Gastrocnemius medialis (tissue), 4 donors: ENCODE measurements at regions not wholly inside any gene's neighbourhood (a gene's known extent, or its start where the extent isn't known, plus 50 kb on each side); places are given as distances from the start of the nearest gene placed in this dataset.
"Not testable (repeated sequence)": the region's sequence is repeated elsewhere in the genome, so short reads cannot be mapped to it uniquely, and the experiment has no call there.

Experiments
- ATAC-seq, 2 donors: fragments of 150-250 bp; one replicate each; pipeline ENCODE4 v1.9.1; 2016
- DNase-seq, 2 donors: peaks; one replicate each; pipeline ENCODE4 v3.0.0-alpha.2; 2019
- H3K27ac ChIP-seq, 4 donors: fragments of 200-600 bp; sonication (generic); 1 replicate in 1 of 4; 2 replicates in 3 of 4; pipeline ENCODE4 v1.5.1; 2016 to 2018; ENCODE audit warnings: mild to moderate bottlenecking in 2 of 4, moderate library complexity in 1 of 4
- H3K27me3 ChIP-seq, 3 donors: fragments of 200-600 bp; sonication (generic) in 2 of 3; 1 replicate in 1 of 3; 2 replicates in 2 of 3; pipeline versions ENCODE4 v1.5.1 to v1.6.0; 2016 to 2019; ENCODE audit warnings: mild to moderate bottlenecking in 1 of 3, moderate library complexity in 1 of 3
- H3K36me3 ChIP-seq, 2 donors: fragments of 200-600 bp; sonication (generic) in 1 of 2; one replicate each; pipeline ENCODE4 v1.5.1; 2017 to 2018
- H3K4me1 ChIP-seq, 2 donors: fragments of 200-600 bp; sonication (generic) in 1 of 2; one replicate each; pipeline ENCODE4 v1.5.1; 2016 to 2017; ENCODE audit warnings: mild to moderate bottlenecking in 2 of 2
- H3K4me3 ChIP-seq, 4 donors: fragments of 200-600 bp; sonication (generic) in 3 of 4; 1 replicate in 1 of 4; 2 replicates in 3 of 4; pipeline ENCODE4 v1.5.1; 2016 to 2019; ENCODE audit warnings: mild to moderate bottlenecking in 2 of 4
- H3K9me3 ChIP-seq, 3 donors: fragments of 200-600 bp; sonication (generic) in 2 of 3; 1 replicate in 1 of 3; 2 replicates in 2 of 3; pipeline ENCODE4 v1.5.1; 2016 to 2019
- CTCF ChIP-seq, 5 experiments: fragments of 450-650 bp in 3 of 5; fragments of 200-600 bp in 2 of 5; sonication (generic) in 2 of 5; IDR thresholded peaks in 4 of 5; conservative IDR thresholded peaks in 1 of 5; 1 replicate in 4 of 5; 2 replicates in 1 of 5; pipeline ENCODE4 v1.5.1; 2016 to 2019; ENCODE audit warnings: antibody characterized with exemption in 5 of 5, mild to moderate bottlenecking in 3 of 5, moderate library complexity in 3 of 5
- POLR2A ChIP-seq, 2 donors: fragments of 450-650 bp; IDR thresholded peaks; one replicate each; pipeline ENCODE4 v1.6.1; 2017; ENCODE audit warnings: antibody characterized with exemption in 2 of 2, mild to moderate bottlenecking in 2 of 2, moderate library complexity in 2 of 2
- in situ Hi-C, 4 donors: fragments of 200-750 bp; cut with MboI; loops; one replicate each; pipeline versions ENCODE4 v1.15.0 to v1.8.0; 2017; ENCODE audit warnings: low sequenced_read_pairs in 4 of 4
- intact Hi-C: fragments of 100-400 bp; cut with DNase I; formaldehyde crosslinking; loops from one replicate; pipeline ENCODE4 v1.15.1; 2023; ENCODE audit warnings: low total_unique reads

GRCh38 chr15:95763426-95763825 is 567.1 kb upstream of the NR2F2 start:
- peaks cover 0 to 5% of the 10 kb centered on the region in 2 donors for H3K4me1 ChIP-seq
- in situ Hi-C loops (no loop called here), intact Hi-C loops (no loop called here)
- DNase-seq (no peak), ATAC-seq (no peak)
- no peaks in the 10 kb centered on the region for H3K9me3 ChIP-seq
- H3K27me3 ChIP-seq, result no peaks in the 10 kb centered on the region
- H3K36me3 ChIP-seq, result no peaks in the 10 kb centered on the region
- TF ChIP-seq POLR2A (IDR thresholded peaks at IDR 0.05) (no peak), CTCF (IDR thresholded peaks at IDR 0.05 in 4 of 5, conservative IDR thresholded peaks at IDR 0.05 in 1 of 5) (no peak)
- no peak overlapping the region for H3K4me3 ChIP-seq
- H3K27ac ChIP-seq, result no peak overlapping the region

- no peak for TF ChIP-seq CTCF (IDR thresholded peaks at IDR 0.05 in 4 of 5, conservative IDR thresholded peaks at IDR 0.05 in 1 of 5)
- in situ Hi-C loops, result no loop called here
- H3K36me3 ChIP-seq, result no peaks in the 10 kb centered on the region
- DNase-seq (no peak), ATAC-seq (no peak)
- no peaks in the 10 kb centered on the region for H3K27me3 ChIP-seq
- H3K4me3 ChIP-seq, result no peak overlapping the region
- H3K4me1 ChIP-seq, result no peaks in the 10 kb centered on the region
- no peaks in the 10 kb centered on the region for H3K9me3 ChIP-seq
- no peak overlapping the region for H3K27ac ChIP-seq
- intact Hi-C loops, result no loop called here
Measured at GRCh38 chr15:95765161-95765560, 565.3 kb upstream of the NR2F2 start.

GRCh38 chr15:95770196-95770595 is 560.3 kb upstream of the NR2F2 start:
- no peak overlapping the region for H3K27ac ChIP-seq
- intact Hi-C loops, result no loop called here
- no peaks in the 10 kb centered on the region for H3K4me1 ChIP-seq
- H3K27me3 ChIP-seq, result no peaks in the 10 kb centered on the region
- H3K4me3 ChIP-seq, result no peak overlapping the region
- no peaks in the 10 kb centered on the region for H3K36me3 ChIP-seq
- H3K9me3 ChIP-seq, result no peaks in the 10 kb centered on the region
- ATAC-seq (no peak), DNase-seq (no peak)
- in situ Hi-C loops, result no loop called here
- TF ChIP-seq CTCF (IDR thresholded peaks at IDR 0.05 in 4 of 5, conservative IDR thresholded peaks at IDR 0.05 in 1 of 5), result no peak
- no peak for TF ChIP-seq POLR2A (IDR thresholded peaks at IDR 0.05)

- ATAC-seq (no peak), DNase-seq (no peak)
- no peak overlapping the region for H3K4me3 ChIP-seq
- no peak overlapping the region for H3K27ac ChIP-seq
- no peaks in the 10 kb centered on the region for H3K36me3 ChIP-seq
- in situ Hi-C loops (no loop called here), intact Hi-C loops (no loop called here)
- TF ChIP-seq POLR2A (IDR thresholded peaks at IDR 0.05), result no peak
- no peak for TF ChIP-seq CTCF (IDR thresholded peaks at IDR 0.05 in 4 of 5, conservative IDR thresholded peaks at IDR 0.05 in 1 of 5)
- H3K9me3 ChIP-seq, result no peaks in the 10 kb centered on the region
- no peaks in the 10 kb centered on the region for H3K4me1 ChIP-seq
- H3K27me3 ChIP-seq, result no peaks in the 10 kb centered on the region
Measured at GRCh38 chr15:95772982-95773381, 557.5 kb upstream of the NR2F2 start.

GRCh38 chr15:95784508-95784907 is 546.0 kb upstream of the NR2F2 start:
- H3K4me3 ChIP-seq, result no peak overlapping the region
- no peak for TF ChIP-seq CTCF (IDR thresholded peaks at IDR 0.05 in 4 of 5, conservative IDR thresholded peaks at IDR 0.05 in 1 of 5)
- TF ChIP-seq POLR2A (IDR thresholded peaks at IDR 0.05), result no peak
- H3K27ac ChIP-seq, result no peak overlapping the region
- ATAC-seq (no peak), DNase-seq (no peak)
- intact Hi-C loops, result no loop called here
- H3K9me3 ChIP-seq, result peaks cover 0 to 10% (median 8%) of the 10 kb centered on the region in 3 donors
- no peaks in the 10 kb centered on the region for H3K36me3 ChIP-seq
- H3K4me1 ChIP-seq, result no peaks in the 10 kb centered on the region
- H3K27me3 ChIP-seq, result no peaks in the 10 kb centered on the region
- in situ Hi-C loops, result no loop called here

GRCh38 chr15:95785276-95785675 is 545.2 kb upstream of the NR2F2 start:
- DNase-seq, ATAC-seq, H3K27ac ChIP-seq, H3K36me3 ChIP-seq, H3K4me1 ChIP-seq, intact Hi-C loops, H3K4me3 ChIP-seq, in situ Hi-C loops, H3K27me3 ChIP-seq: not testable (repeated sequence)
- H3K9me3 ChIP-seq, result peaks cover 0 to 10% (median 8%) of the 10 kb centered on the region in 3 donors
